H9 (cell line): ENCODE measurements at regions not wholly inside any gene's neighbourhood (a gene's known extent, or its start where the extent isn't known, plus 50 kb on each side); places are given as distances from the start of the nearest gene placed in this dataset.

Experiments used
- DNase-seq: peaks from one replicate; pipeline ENCODE4 v3.0.0-alpha.2; 2017
- H2AFZ ChIP-seq: one replicate; pipeline ENCODE4 v1.6.1; 2013; ENCODE audit warnings: mild to moderate bottlenecking, low read length, control low read depth, moderate library complexity
- H2AK5ac ChIP-seq: 2 replicates; pipeline ENCODE4 v1.6.1; 2013; ENCODE audit warnings: low read length, control low read depth, mixed read lengths; ENCODE audit not compliant: insufficient read length
- H2BK120ac ChIP-seq: one replicate; pipeline ENCODE4 v1.6.1; 2013; ENCODE audit warnings: low read depth, mild to moderate bottlenecking, low read length, control low read depth, inconsistent platforms; ENCODE audit not compliant: poor library complexity, severe bottlenecking
- H2BK12ac ChIP-seq: 2 replicates; pipeline ENCODE4 v1.6.1; 2013; ENCODE audit warnings: low read length, control low read depth, mixed read lengths, low read depth; ENCODE audit not compliant: insufficient read length
- H2BK15ac ChIP-seq: 2 replicates; pipeline ENCODE4 v1.6.1; 2013; ENCODE audit warnings: low read depth, low read length, control low read depth
- H2BK20ac ChIP-seq: one replicate; pipeline ENCODE4 v1.6.1; 2013; ENCODE audit warnings: low read depth, mild to moderate bottlenecking, low read length, control low read depth, inconsistent platforms; ENCODE audit not compliant: poor library complexity, severe bottlenecking
- H2BK5ac ChIP-seq: 2 replicates; pipeline ENCODE4 v1.6.1; 2013; ENCODE audit warnings: low read length, control low read depth, mixed read lengths; ENCODE audit not compliant: insufficient read length
- H3K14ac ChIP-seq: 2 replicates; pipeline ENCODE4 v1.6.1; 2013; ENCODE audit warnings: low read length, control low read depth; ENCODE audit not compliant: insufficient read depth
- H3K18ac ChIP-seq: 2 replicates; pipeline ENCODE4 v1.6.1; 2013; ENCODE audit warnings: low read depth, mild to moderate bottlenecking, mixed read lengths, low read length, control low read depth; ENCODE audit not compliant: insufficient read length
- H3K23ac ChIP-seq: 2 replicates; pipeline ENCODE4 v1.6.1; 2013; ENCODE audit warnings: low read length, control low read depth, mixed read lengths, low read depth; ENCODE audit not compliant: insufficient read length
- H3K23me2 ChIP-seq: 2 replicates; pipeline ENCODE4 v1.6.1; 2013; ENCODE audit warnings: low read depth, mild to moderate bottlenecking, mixed read lengths, low read length, control low read depth; ENCODE audit not compliant: insufficient read length, poor library complexity, severe bottlenecking
- H3K27ac ChIP-seq: 2 replicates; pipeline ENCODE4 v1.5.1; 2013; ENCODE audit warnings: low read length, control low read depth, mixed read lengths, low read depth; ENCODE audit not compliant: insufficient read length
- H3K27me3 ChIP-seq: 2 replicates; pipeline ENCODE4 v1.6.1; 2013; ENCODE audit warnings: low read length, control low read depth, inconsistent platforms; ENCODE audit not compliant: insufficient read depth
- H3K4ac ChIP-seq: 2 replicates; pipeline ENCODE4 v1.6.1; 2013; ENCODE audit warnings: low read depth, mild to moderate bottlenecking, control low read depth, inconsistent platforms, low read length, moderate library complexity
- H3K4me1 ChIP-seq: 2 replicates; pipeline ENCODE4 v1.6.1; 2013; ENCODE audit warnings: low read length, control low read depth, inconsistent platforms; ENCODE audit not compliant: insufficient read depth
- H3K4me2 ChIP-seq: 2 replicates; pipeline ENCODE4 v1.6.1; 2013; ENCODE audit warnings: low read length, control low read depth, mixed read lengths; ENCODE audit not compliant: insufficient read length, insufficient read depth
- H3K56ac ChIP-seq: 2 replicates; pipeline ENCODE4 v1.6.1; 2013; ENCODE audit warnings: low read depth, mild to moderate bottlenecking, mixed read lengths, low read length, control low read depth; ENCODE audit not compliant: insufficient read length
- H3K79me1 ChIP-seq: 2 replicates; pipeline ENCODE4 v1.6.1; 2013; ENCODE audit warnings: low read depth, mild to moderate bottlenecking, moderate library complexity, low read length, control low read depth, inconsistent platforms; ENCODE audit not compliant: insufficient read depth, poor library complexity, severe bottlenecking
- H3K79me2 ChIP-seq: 2 replicates; pipeline ENCODE4 v1.6.1; 2013; ENCODE audit warnings: low read length, control low read depth, inconsistent platforms; ENCODE audit not compliant: insufficient read depth
- H3K9ac ChIP-seq: 2 replicates; pipeline ENCODE4 v1.6.1; 2013; ENCODE audit warnings: low read length, control low read depth, mixed read lengths; ENCODE audit not compliant: insufficient read length; ENCODE audit errors: extremely low read depth
- H3K9me3 ChIP-seq: one replicate; pipeline ENCODE4 v1.6.1; 2013; ENCODE audit warnings: low read depth, low read length, inconsistent platforms; ENCODE audit not compliant: control insufficient read depth
- H3T11ph ChIP-seq: one replicate; pipeline ENCODE4 v1.6.1; 2013; ENCODE audit warnings: mild to moderate bottlenecking, low read length, control low read depth, inconsistent platforms
- H4K20me1 ChIP-seq: one replicate; pipeline ENCODE4 v1.6.1; 2013; ENCODE audit not compliant: control insufficient read depth, insufficient read length, insufficient read depth
- H4K5ac ChIP-seq: 2 replicates; pipeline ENCODE4 v1.6.1; 2013; ENCODE audit warnings: low read depth, mild to moderate bottlenecking, mixed read lengths, low read length, control low read depth; ENCODE audit not compliant: insufficient read length
- H4K8ac ChIP-seq: replicated peaks from 2 replicates; pipeline ENCODE4 v1.6.1; 2013; ENCODE audit warnings: low read length, control low read depth, mixed read lengths, low read depth; ENCODE audit not compliant: insufficient read length
- H4K91ac ChIP-seq: 2 replicates; pipeline ENCODE4 v1.6.1; 2013; ENCODE audit warnings: low read depth, mild to moderate bottlenecking, moderate library complexity, mixed read lengths, low read length, control low read depth; ENCODE audit not compliant: insufficient read length
- H3K27ac Mint-ChIP-seq, 3 experiments: 2 replicates in 2 of 3; 3 replicates in 1 of 3; pipeline ENCODE4 v1.8.0; 2020 to 2021; ENCODE audit warnings: mixed read lengths in 3 of 3, mild to moderate bottlenecking in 1 of 3, moderate library complexity in 1 of 3
- H3K27me3 Mint-ChIP-seq: 2 replicates; pipeline ENCODE4 v1.8.0; 2021; ENCODE audit warnings: low read depth, mild to moderate bottlenecking, moderate library complexity, mixed read lengths
- H3K36me3 Mint-ChIP-seq, 3 experiments: 2 replicates in 2 of 3; 3 replicates in 1 of 3; pipeline ENCODE4 v1.8.0; 2020 to 2021; ENCODE audit warnings: low read depth in 3 of 3, mixed read lengths in 3 of 3; ENCODE audit not compliant: insufficient read depth in 1 of 3
- H3K4me1 Mint-ChIP-seq, 2 experiments: 2 replicates each; pipeline ENCODE4 v1.8.0; 2020; ENCODE audit warnings: mixed read lengths in 2 of 2
- H3K4me3 Mint-ChIP-seq, 2 experiments: 2 replicates in 1 of 2; 3 replicates in 1 of 2; pipeline ENCODE4 v1.8.0; 2020 to 2021; ENCODE audit warnings: mild to moderate bottlenecking in 2 of 2, mixed read lengths in 2 of 2, moderate library complexity in 1 of 2
- H3K9me3 Mint-ChIP-seq, 2 experiments: 2 replicates in 1 of 2; 3 replicates in 1 of 2; pipeline ENCODE4 v1.8.0; 2020; ENCODE audit warnings: mild to moderate bottlenecking in 2 of 2, mixed read lengths in 2 of 2, moderate library complexity in 1 of 2
- WGBS: extraction: QIAGEN DNeasy Blood & Tissue Kit; methylation state at CpG from one replicate; pipeline ENCODE4 v1.1.7; 2013; ENCODE audit warnings: missing lambda C conversion rate, low lambda C conversion rate, mixed read lengths; ENCODE audit not compliant: insufficient read length; ENCODE audit errors: extremely low coverage; 5-methylcytosine and 5-hydroxymethylcytosine counted together
- TF ChIP-seq, protein P1 (sequence below): fragments of 200-600 bp; sonication (generic); conservative IDR thresholded peaks from 3 replicates; pipeline ENCODE4 v1.8.0; 2021; ENCODE audit warnings: antibody characterized with exemption, mild to moderate bottlenecking

DNA sequence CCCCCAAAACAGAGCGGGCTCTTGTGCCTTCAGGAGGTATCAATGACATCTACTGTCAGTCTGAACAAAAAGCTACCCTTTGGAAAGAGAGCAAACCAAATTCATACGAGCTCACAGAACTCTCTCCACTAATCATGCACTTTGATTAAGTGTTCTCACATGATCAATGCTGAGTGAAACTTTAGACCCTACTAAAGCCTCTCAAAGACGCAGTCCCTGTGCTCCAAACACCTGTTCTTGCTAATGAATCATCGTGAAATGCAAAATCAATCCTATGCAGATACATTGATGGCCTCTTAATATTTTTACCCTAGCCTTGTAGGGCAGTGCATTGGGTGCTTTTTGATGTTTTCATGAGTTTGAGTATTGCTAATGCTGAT is 113.4 kb downstream of the ZBTB18 start:
- H3K18ac ChIP-seq = peak overlapping the region; percentile 38
- H3K14ac ChIP-seq = no peak overlapping the region
- no peak overlapping the region for H3K9ac ChIP-seq
- Mint-ChIP-seq H3K4me3 (no peak overlapping the region), H3K36me3 (peaks cover 0 to 5% (median 0%) of the 10 kb centered on the region in 3 experiments; a peak in 1 of 7 replicates), H3K9me3 (no peaks in the 10 kb centered on the region), H3K27ac (no peak overlapping the region), H3K27me3 (no peaks in the 10 kb centered on the region; the same call in 1 of the 2 replicates), H3K4me1 (peaks cover 14 to 18% of the 10 kb centered on the region in 2 experiments)
- H2AK5ac ChIP-seq = no peak overlapping the region
- H4K20me1 ChIP-seq = no peaks in the 10 kb centered on the region
- no peak overlapping the region for H4K91ac ChIP-seq
- no peak overlapping the region for H2BK20ac ChIP-seq
- H3K23me2 ChIP-seq = no peaks in the 10 kb centered on the region
- H3K23ac ChIP-seq = no peak overlapping the region
- no peak overlapping the region; the same call in 1 of the 2 replicates for H3K4ac ChIP-seq
- WGBS = no CpG with 5 or more reads among the region's 4 CpGs
- peak overlapping the region; percentile 40 for H3K27ac ChIP-seq
- H3K4me1 ChIP-seq = peaks cover 19% of the 10 kb centered on the region; the same call in 1 of the 2 replicates
- DNase-seq = no peak
- H4K8ac ChIP-seq = no peak overlapping the region
- H3K4me2 ChIP-seq = no peak overlapping the region
- H4K5ac ChIP-seq = no peak overlapping the region
- H3K79me2 ChIP-seq = no peaks in the 10 kb centered on the region
- no peaks in the 10 kb centered on the region for H3K27me3 ChIP-seq
- TF ChIP-seq, protein P1, sequence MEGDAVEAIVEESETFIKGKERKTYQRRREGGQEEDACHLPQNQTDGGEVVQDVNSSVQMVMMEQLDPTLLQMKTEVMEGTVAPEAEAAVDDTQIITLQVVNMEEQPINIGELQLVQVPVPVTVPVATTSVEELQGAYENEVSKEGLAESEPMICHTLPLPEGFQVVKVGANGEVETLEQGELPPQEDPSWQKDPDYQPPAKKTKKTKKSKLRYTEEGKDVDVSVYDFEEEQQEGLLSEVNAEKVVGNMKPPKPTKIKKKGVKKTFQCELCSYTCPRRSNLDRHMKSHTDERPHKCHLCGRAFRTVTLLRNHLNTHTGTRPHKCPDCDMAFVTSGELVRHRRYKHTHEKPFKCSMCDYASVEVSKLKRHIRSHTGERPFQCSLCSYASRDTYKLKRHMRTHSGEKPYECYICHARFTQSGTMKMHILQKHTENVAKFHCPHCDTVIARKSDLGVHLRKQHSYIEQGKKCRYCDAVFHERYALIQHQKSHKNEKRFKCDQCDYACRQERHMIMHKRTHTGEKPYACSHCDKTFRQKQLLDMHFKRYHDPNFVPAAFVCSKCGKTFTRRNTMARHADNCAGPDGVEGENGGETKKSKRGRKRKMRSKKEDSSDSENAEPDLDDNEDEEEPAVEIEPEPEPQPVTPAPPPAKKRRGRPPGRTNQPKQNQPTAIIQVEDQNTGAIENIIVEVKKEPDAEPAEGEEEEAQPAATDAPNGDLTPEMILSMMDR = no peak
- H3K9me3 ChIP-seq = no peaks in the 10 kb centered on the region
- H2BK120ac ChIP-seq = no peak overlapping the region
- H3K79me1 ChIP-seq = no peaks in the 10 kb centered on the region
- H2BK5ac ChIP-seq = no peak overlapping the region
- H3T11ph ChIP-seq = no peak overlapping the region
- peak overlapping the region; percentile 80 for H2BK12ac ChIP-seq
- no peak overlapping the region for H2BK15ac ChIP-seq
- no peak overlapping the region for H3K56ac ChIP-seq
- no peak overlapping the region for H2AFZ ChIP-seq
